ENCODE measurements at regions not wholly inside any gene's neighbourhood (a gene's known extent, or its start where the extent isn't known, plus 50 kb on each side); places are given as distances from the start of the nearest gene placed in this dataset.
A peak's percentile ranks its signal among the peaks of the same experiment; 100 is the strongest.

DNA sequence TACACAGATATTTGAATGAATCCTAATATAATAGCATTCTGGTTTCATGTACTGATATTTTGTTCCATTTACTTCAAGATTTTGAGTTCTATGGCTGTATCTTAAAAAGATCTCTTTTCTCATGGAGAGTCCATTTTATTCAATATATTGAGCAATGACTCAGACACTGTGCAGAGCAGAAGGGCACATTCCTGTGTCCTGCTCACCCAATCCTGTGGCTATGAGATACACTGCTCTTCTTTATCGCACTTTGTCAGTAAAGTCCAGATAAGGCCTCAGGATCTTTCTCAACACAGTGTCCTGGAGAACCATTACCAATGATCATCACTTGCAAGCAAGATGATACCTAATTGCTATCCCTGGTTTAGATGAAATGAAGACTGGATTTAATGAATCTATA is 155.0 kb downstream of the CYSLTR2 start:
- no peak overlapping the region for H3K4me3 ChIP-seq (ENCODE audit: low read depth, low read length)
- no peaks in the 10 kb centered on the region for H3K27me3 ChIP-seq (ENCODE audit: control insufficient read depth, insufficient read depth, low read length)
- no peaks in the 10 kb centered on the region for H3K36me3 ChIP-seq (ENCODE audit: control insufficient read depth, insufficient read depth, low read length)
- no peak for ATAC-seq (ENCODE audit: low read depth in 2 of 2)
- H3K4me1 ChIP-seq (ENCODE audit: control insufficient read depth, insufficient read depth, low read length, poor library complexity, severe bottlenecking), result peaks cover 15% of the 10 kb centered on the region
- Mint-ChIP-seq H3K27me3 (no peaks in the 10 kb centered on the region), H3K27ac (no peak overlapping the region), H3K36me3 (no peaks in the 10 kb centered on the region), H3K9me3 (peaks cover 0 to 3% (median 1%) of the 10 kb centered on the region in 7 donors), H3K4me1 (peaks cover 21 to 49% (median 32%) of the 10 kb centered on the region in 4 donors), H3K4me3 (no peak overlapping the region)
- no peaks in the 10 kb centered on the region for H3K9me3 ChIP-seq (ENCODE audit: control insufficient read depth in 2 of 2, low read length in 2 of 2)
- H3K27ac ChIP-seq (ENCODE audit: insufficient read depth, low read length, poor library complexity, severe bottlenecking), result no peak overlapping the region
- no peak for DNase-seq

DNA sequence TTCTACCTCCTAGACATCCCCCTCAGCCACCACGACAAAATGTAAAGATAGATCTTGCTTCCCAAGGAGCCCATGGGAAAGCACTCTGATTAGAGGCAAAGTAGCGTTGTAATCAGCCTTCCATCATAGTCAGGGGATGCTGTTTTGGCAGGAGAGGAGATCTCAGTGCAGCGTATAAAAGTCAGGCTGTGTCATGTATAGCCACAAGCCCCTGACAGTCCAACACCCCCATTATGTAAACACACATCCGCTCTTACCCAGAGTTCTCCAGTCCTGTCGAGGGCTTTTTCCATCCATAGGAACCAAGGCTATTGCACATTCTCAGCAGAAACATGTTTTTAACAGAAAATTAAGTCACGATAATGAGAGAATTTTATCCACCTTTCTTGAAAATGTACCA is 156.3 kb downstream of the CYSLTR2 start:
- ATAC-seq (ENCODE audit: low read depth in 2 of 2) (no peak), DNase-seq (no peak)
- Histone ChIP-seq H3K36me3 (ENCODE audit: control insufficient read depth, insufficient read depth, low read length) (no peaks in the 10 kb centered on the region), H3K4me3 (ENCODE audit: low read depth, low read length) (peak overlapping the region; percentile 15), H3K9me3 (ENCODE audit: control insufficient read depth in 2 of 2, low read length in 2 of 2) (no peaks in the 10 kb centered on the region), H3K27ac (ENCODE audit: insufficient read depth, low read length, poor library complexity, severe bottlenecking) (no peak overlapping the region), H3K27me3 (ENCODE audit: control insufficient read depth, insufficient read depth, low read length) (no peaks in the 10 kb centered on the region), H3K4me1 (ENCODE audit: control insufficient read depth, insufficient read depth, low read length, poor library complexity, severe bottlenecking) (peaks cover 12% of the 10 kb centered on the region)
- peak overlapping the region; percentile 36 to 77 (median 68) for H3K4me3 Mint-ChIP-seq
- peak overlapping the region in 1 of 3 donors; percentile 83 for H3K27ac Mint-ChIP-seq
- H3K36me3 Mint-ChIP-seq, result no peaks in the 10 kb centered on the region
- peaks cover 18 to 43% (median 25%) of the 10 kb centered on the region in 4 donors for H3K4me1 Mint-ChIP-seq
- peaks cover 0 to 3% (median 1%) of the 10 kb centered on the region in 7 donors for H3K9me3 Mint-ChIP-seq
- no peaks in the 10 kb centered on the region for H3K27me3 Mint-ChIP-seq

DNA sequence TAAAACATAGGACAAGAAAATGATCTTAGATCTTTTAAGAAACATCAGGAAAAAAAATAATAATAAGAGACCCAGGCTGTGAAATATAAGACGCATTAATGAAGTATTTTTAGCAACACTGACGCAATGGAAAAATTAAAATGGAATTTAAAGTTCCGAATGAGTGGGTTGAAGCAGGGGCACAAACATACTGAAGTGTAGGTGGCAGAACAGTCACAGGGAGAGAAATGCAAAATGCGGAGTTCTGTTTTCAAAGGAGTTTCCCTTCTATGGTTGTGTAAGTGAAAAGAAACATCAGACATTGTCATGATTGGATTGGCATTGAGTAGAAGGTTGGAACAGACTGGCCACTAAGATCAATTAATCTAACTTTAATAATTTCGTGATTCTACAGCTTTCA is 159.8 kb downstream of the CYSLTR2 start:
- Mint-ChIP-seq H3K4me1 (peaks cover 12 to 36% (median 17%) of the 10 kb centered on the region in 4 donors), H3K36me3 (no peaks in the 10 kb centered on the region), H3K9me3 (peaks cover 0 to 3% (median 0%) of the 10 kb centered on the region in 7 donors), H3K4me3 (no peak overlapping the region), H3K27ac (no peak overlapping the region), H3K27me3 (no peaks in the 10 kb centered on the region)
- H3K36me3 ChIP-seq (ENCODE audit: control insufficient read depth, insufficient read depth, low read length), result no peaks in the 10 kb centered on the region
- peaks cover 13% of the 10 kb centered on the region for H3K4me1 ChIP-seq (ENCODE audit: control insufficient read depth, insufficient read depth, low read length, poor library complexity, severe bottlenecking)
- ATAC-seq (ENCODE audit: low read depth in 2 of 2), result no peak
- H3K27me3 ChIP-seq (ENCODE audit: control insufficient read depth, insufficient read depth, low read length), result no peaks in the 10 kb centered on the region
- no peak for DNase-seq
- no peak overlapping the region for H3K27ac ChIP-seq (ENCODE audit: insufficient read depth, low read length, poor library complexity, severe bottlenecking)
- no peak overlapping the region for H3K4me3 ChIP-seq (ENCODE audit: low read depth, low read length)
- H3K9me3 ChIP-seq (ENCODE audit: control insufficient read depth in 2 of 2, low read length in 2 of 2), result no peaks in the 10 kb centered on the region

DNA sequence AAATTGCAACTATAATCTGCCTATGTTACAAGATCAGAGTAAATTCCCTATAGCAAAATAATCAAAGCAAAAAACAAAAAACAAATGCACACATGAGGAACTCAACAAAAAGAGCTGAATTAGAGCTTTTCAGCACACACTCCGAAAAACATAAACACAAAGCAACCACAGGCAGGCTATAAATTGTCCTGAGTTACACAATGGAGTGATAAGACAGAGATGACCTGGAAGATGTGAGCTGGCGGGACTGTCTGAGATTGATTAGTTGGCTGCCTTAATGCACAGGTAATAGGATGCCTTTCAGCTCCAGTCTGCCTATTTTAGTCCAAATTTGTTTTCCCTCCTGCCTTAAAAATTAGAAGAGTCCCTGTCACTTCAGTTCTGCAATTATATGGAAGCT is 159.0 kb upstream of the FNDC3A start:
- Mint-ChIP-seq H3K36me3 (no peaks in the 10 kb centered on the region), H3K9me3 (peaks cover 0 to 3% (median 0%) of the 10 kb centered on the region in 7 donors), H3K27me3 (no peaks in the 10 kb centered on the region), H3K27ac (peak overlapping the region; percentile 47 to 84 (median 74)), H3K4me1 (peaks cover 12 to 21% (median 12%) of the 10 kb centered on the region in 4 donors), H3K4me3 (peak overlapping the region; percentile 42 to 84 (median 73))
- Histone ChIP-seq H3K4me3 (ENCODE audit: low read depth, low read length) (peak overlapping the region; percentile 76), H3K4me1 (ENCODE audit: control insufficient read depth, insufficient read depth, low read length, poor library complexity, severe bottlenecking) (peaks cover 13% of the 10 kb centered on the region), H3K27me3 (ENCODE audit: control insufficient read depth, insufficient read depth, low read length) (no peaks in the 10 kb centered on the region), H3K27ac (ENCODE audit: insufficient read depth, low read length, poor library complexity, severe bottlenecking) (no peak overlapping the region), H3K9me3 (ENCODE audit: control insufficient read depth in 2 of 2, low read length in 2 of 2) (no peaks in the 10 kb centered on the region), H3K36me3 (ENCODE audit: control insufficient read depth, insufficient read depth, low read length) (no peaks in the 10 kb centered on the region)
- DNase-seq (no peak), ATAC-seq (ENCODE audit: low read depth in 2 of 2) (no peak)

DNA sequence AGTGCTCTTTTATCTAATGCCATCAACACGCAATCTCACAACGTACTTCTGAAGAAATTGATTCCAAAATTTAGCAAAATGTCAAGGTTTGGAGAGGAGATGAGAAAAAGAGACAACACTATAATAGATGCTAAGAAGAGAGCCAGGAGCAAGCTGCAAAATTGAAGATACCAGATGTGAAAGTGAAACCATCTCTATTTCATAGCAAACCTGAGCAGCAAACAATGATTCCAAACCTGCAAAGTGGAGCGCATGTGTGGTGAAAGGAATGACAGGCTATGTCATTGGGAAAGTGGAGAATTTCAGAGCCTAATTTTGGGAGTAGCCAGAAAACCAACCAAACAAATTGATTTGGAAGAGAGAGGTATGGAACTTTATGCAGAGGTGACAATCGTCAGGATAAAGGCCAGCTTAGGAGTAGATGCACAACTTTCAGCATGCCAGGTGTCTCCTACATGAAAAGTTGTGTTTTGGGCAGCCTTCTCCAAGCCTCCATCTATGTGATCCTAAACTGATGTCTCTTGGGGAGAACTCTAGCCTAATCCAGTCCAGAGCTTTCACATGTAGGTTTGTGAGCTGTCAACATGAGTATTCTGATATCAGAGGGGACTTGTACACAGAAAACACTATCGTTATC is 158.4 kb upstream of the FNDC3A start:
- peak overlapping the region; percentile 76 for H3K4me3 ChIP-seq (ENCODE audit: low read depth, low read length)
- peak overlapping the region; percentile 42 to 84 (median 73) for H3K4me3 Mint-ChIP-seq
- H3K36me3 Mint-ChIP-seq, result no peaks in the 10 kb centered on the region
- no peaks in the 10 kb centered on the region for H3K27me3 ChIP-seq (ENCODE audit: control insufficient read depth, insufficient read depth, low read length)
- H3K4me1 ChIP-seq (ENCODE audit: control insufficient read depth, insufficient read depth, low read length, poor library complexity, severe bottlenecking), result peaks cover 13% of the 10 kb centered on the region
- DNase-seq (peak in 2 of 3 donors; percentile 10 to 53), ATAC-seq (ENCODE audit: low read depth in 2 of 2) (peak; percentile 52 to 77)
- H3K4me1 Mint-ChIP-seq, result peaks cover 11 to 21% (median 12%) of the 10 kb centered on the region in 4 donors
- H3K27ac ChIP-seq (ENCODE audit: insufficient read depth, low read length, poor library complexity, severe bottlenecking), result no peak overlapping the region
- no peaks in the 10 kb centered on the region for H3K27me3 Mint-ChIP-seq
- peak overlapping the region; percentile 47 to 84 (median 53) for H3K27ac Mint-ChIP-seq
- H3K9me3 ChIP-seq (ENCODE audit: control insufficient read depth in 2 of 2, low read length in 2 of 2), result no peaks in the 10 kb centered on the region
- no peaks in the 10 kb centered on the region for H3K36me3 ChIP-seq (ENCODE audit: control insufficient read depth, insufficient read depth, low read length)
- peaks cover 0 to 3% (median 0%) of the 10 kb centered on the region in 7 donors for H3K9me3 Mint-ChIP-seq

DNA sequence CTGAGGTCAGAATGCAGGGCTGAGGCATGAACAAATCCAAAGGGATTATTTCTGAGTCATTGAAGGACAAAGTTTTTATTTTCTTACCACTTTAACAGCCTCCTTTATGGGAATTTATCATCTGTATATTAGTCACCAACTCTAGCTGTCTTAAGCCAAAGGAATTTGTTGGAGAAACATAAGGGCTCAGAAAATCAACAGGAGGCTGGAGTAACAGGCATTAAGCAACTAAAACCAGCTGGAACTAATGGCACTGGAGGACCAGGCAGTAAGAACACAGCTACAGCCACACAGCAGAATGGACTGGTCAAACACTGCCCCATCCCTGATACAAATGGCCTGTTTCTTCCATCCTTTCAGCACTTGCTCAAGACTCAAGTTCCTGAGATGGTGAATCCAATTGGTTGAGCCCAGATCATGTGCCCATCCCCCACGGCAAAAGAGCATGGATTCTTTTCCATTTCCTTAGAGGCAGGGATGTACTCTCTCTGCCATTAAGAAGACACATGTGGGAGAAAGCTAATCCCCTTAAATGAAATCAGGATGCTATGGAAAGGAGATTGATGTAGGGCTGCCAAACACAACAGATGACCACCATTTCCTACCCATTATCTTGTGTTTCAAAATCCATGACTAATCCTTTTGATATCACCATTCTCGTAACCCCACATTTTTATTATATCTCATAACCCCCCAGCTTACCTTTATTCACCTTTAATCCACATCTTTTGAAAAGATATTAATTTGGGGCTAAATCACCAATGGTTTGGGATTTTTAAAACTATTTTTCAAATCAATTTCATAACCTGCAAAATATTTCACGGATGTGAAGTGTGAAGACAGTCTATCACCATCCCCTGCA is 157.0 kb upstream of the FNDC3A start:
- Histone ChIP-seq H3K27ac (ENCODE audit: insufficient read depth, low read length, poor library complexity, severe bottlenecking) (no peak overlapping the region), H3K27me3 (ENCODE audit: control insufficient read depth, insufficient read depth, low read length) (no peaks in the 10 kb centered on the region), H3K36me3 (ENCODE audit: control insufficient read depth, insufficient read depth, low read length) (no peaks in the 10 kb centered on the region), H3K4me1 (ENCODE audit: control insufficient read depth, insufficient read depth, low read length, poor library complexity, severe bottlenecking) (peaks cover 13% of the 10 kb centered on the region), H3K4me3 (ENCODE audit: low read depth, low read length) (no peak overlapping the region), H3K9me3 (ENCODE audit: control insufficient read depth in 2 of 2, low read length in 2 of 2) (no peaks in the 10 kb centered on the region)
- Mint-ChIP-seq H3K9me3 (peaks cover 0 to 3% (median 0%) of the 10 kb centered on the region in 7 donors), H3K4me1 (peaks cover 6 to 16% (median 12%) of the 10 kb centered on the region in 4 donors), H3K36me3 (no peaks in the 10 kb centered on the region), H3K4me3 (no peak overlapping the region), H3K27me3 (no peaks in the 10 kb centered on the region), H3K27ac (peak overlapping the region in 1 of 3 donors; percentile 15)
- ATAC-seq (ENCODE audit: low read depth in 2 of 2) (no peak), DNase-seq (no peak)

DNA sequence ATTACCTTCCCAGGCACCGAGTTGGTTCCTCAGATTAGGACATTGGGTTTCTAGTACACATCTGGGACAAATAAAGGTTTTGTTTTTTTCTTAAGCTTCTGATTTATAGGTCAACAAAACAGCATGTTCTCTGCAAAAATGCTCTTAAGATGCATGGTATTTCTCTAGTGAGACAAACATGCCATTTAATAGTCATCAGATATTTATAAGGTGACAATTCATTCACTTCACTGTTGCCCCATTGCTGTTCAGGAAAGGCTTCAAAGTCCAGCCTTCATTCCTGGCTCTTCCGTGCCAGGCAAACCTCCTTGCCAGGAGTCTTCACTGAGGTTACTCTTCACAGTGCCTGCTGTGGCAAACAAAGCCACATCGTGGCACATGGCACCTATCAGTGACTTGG is 156.3 kb upstream of the FNDC3A start:
- Mint-ChIP-seq H3K4me1 (peaks cover 6 to 16% (median 12%) of the 10 kb centered on the region in 4 donors), H3K4me3 (no peak overlapping the region), H3K36me3 (no peaks in the 10 kb centered on the region), H3K27me3 (no peaks in the 10 kb centered on the region), H3K27ac (no peak overlapping the region), H3K9me3 (peaks cover 0 to 3% (median 0%) of the 10 kb centered on the region in 7 donors)
- Histone ChIP-seq H3K4me1 (ENCODE audit: control insufficient read depth, insufficient read depth, low read length, poor library complexity, severe bottlenecking) (peaks cover 13% of the 10 kb centered on the region), H3K27me3 (ENCODE audit: control insufficient read depth, insufficient read depth, low read length) (no peaks in the 10 kb centered on the region), H3K9me3 (ENCODE audit: control insufficient read depth in 2 of 2, low read length in 2 of 2) (no peaks in the 10 kb centered on the region), H3K27ac (ENCODE audit: insufficient read depth, low read length, poor library complexity, severe bottlenecking) (no peak overlapping the region), H3K36me3 (ENCODE audit: control insufficient read depth, insufficient read depth, low read length) (no peaks in the 10 kb centered on the region), H3K4me3 (ENCODE audit: low read depth, low read length) (no peak overlapping the region)
- ATAC-seq (ENCODE audit: low read depth in 2 of 2) (no peak), DNase-seq (no peak)
